OCI-LY7 (cell line): ENCODE measurements at regions not wholly inside any gene's neighbourhood (a gene's known extent, or its start where the extent isn't known, plus 50 kb on each side); places are given as distances from the start of the nearest gene placed in this dataset.

Experiments used
- BruUV-seq: library from RNA; stranded (reverse); fragments of 400-500 nt; replicated peaks from 2 replicates; lab custom pipeline; 2021; lab: Mats Ljungman, UMichigan
- CTCF ChIA-PET: fragments of 300-600 bp; sonication (Branson Sonifier 250); formaldehyde crosslinking; loops from one replicate; lab custom pipeline; 2022; ENCODE audit warnings: antibody characterized with exemption; ENCODE audit not compliant: unreplicated experiment; lab: Charles Lee
- POLR2A ChIA-PET: fragments of 300-600 bp; sonication (Branson Sonifier 250); formaldehyde crosslinking; loops from one replicate; lab custom pipeline; 2022; ENCODE audit warnings: antibody characterized with exemption; lab: Charles Lee
- DNase-seq: peaks from one replicate; pipeline ENCODE4 v3.0.0-alpha.2; 2015; ENCODE audit warnings: low spot score
- H2AFZ ChIP-seq: fragments of 200-600 bp; sonication (generic), shearing (Covaris generic); 2 replicates; pipeline ENCODE4 v1.6.1; 2014; ENCODE audit warnings: mild to moderate bottlenecking, antibody characterized with exemption, low read length, moderate library complexity
- H3K27ac ChIP-seq: fragments of 200-600 bp; sonication (generic); 2 replicates; pipeline ENCODE4 v1.5.1; 2014; ENCODE audit warnings: mixed run types, low read depth, mild to moderate bottlenecking, moderate library complexity, low read length, inconsistent platforms; ENCODE audit not compliant: poor library complexity, severe bottlenecking
- H3K36me3 ChIP-seq: fragments of 200-600 bp; sonication (generic); 2 replicates; pipeline ENCODE4 v1.6.1; 2014; ENCODE audit warnings: mild to moderate bottlenecking, antibody characterized with exemption, low read length, moderate library complexity, mixed read lengths; ENCODE audit not compliant: insufficient read depth
- H3K4me1 ChIP-seq: fragments of 200-600 bp; sonication (generic); 2 replicates; pipeline ENCODE4 v1.5.1; 2014; ENCODE audit warnings: mild to moderate bottlenecking, low read length; ENCODE audit not compliant: insufficient read depth, poor library complexity, severe bottlenecking
- H3K4me2 ChIP-seq: fragments of 200-600 bp; sonication (generic); 2 replicates; pipeline ENCODE4 v1.6.1; 2014; ENCODE audit warnings: mild to moderate bottlenecking, low read length
- H3K4me3 ChIP-seq: fragments of 200-600 bp; sonication (generic); 2 replicates; pipeline ENCODE4 v1.5.1; 2014; ENCODE audit warnings: mild to moderate bottlenecking, low read depth, low read length; ENCODE audit not compliant: poor library complexity, severe bottlenecking
- H3K79me2 ChIP-seq: fragments of 200-600 bp; sonication (generic); 2 replicates; pipeline ENCODE4 v1.6.1; 2016; ENCODE audit warnings: low read depth, mild to moderate bottlenecking, low read length, moderate library complexity, mixed read lengths; ENCODE audit not compliant: insufficient read depth
- H3K9me2 ChIP-seq: fragments of 200-600 bp; sonication (generic); 2 replicates; pipeline ENCODE4 v1.6.1; 2016; ENCODE audit warnings: mild to moderate bottlenecking, low read length, mixed read lengths; ENCODE audit not compliant: insufficient read depth
- H3K9me3 ChIP-seq: fragments of 200-600 bp; sonication (generic); 2 replicates; pipeline ENCODE4 v1.6.1; 2014; ENCODE audit warnings: mild to moderate bottlenecking, mixed run types, low read length, mixed read lengths
- H4K20me1 ChIP-seq: fragments of 200-600 bp; sonication (generic); 2 replicates; pipeline ENCODE4 v1.6.1; 2014; ENCODE audit warnings: mild to moderate bottlenecking, antibody characterized with exemption, low read length, moderate library complexity, mixed read lengths; ENCODE audit not compliant: insufficient read depth
- CTCF ChIP-seq: fragments of 200-600 bp; sonication (generic); conservative IDR thresholded peaks from 2 replicates; pipeline ENCODE4 v1.5.1; 2014; ENCODE audit warnings: mild to moderate bottlenecking, antibody characterized with exemption, low read length, moderate library complexity, mixed read lengths
- EZH2phosphoT487 ChIP-seq: fragments of 200-600 bp; sonication (generic); IDR thresholded peaks from 2 replicates; pipeline ENCODE4 v1.6.1; 2018; ENCODE audit warnings: low read depth, borderline replicate concordance, mild to moderate bottlenecking, mixed run types, antibody characterized with exemption, low read length, moderate library complexity, mixed read lengths
- intact Hi-C: fragments of 100-400 bp; cut with micrococcal nuclease; formaldehyde crosslinking; loops from one replicate; pipeline ENCODE4 v1.10.0; 2022; ENCODE audit not compliant: unreplicated experiment

- Histone ChIP-seq H4K20me1 (no peaks in the 10 kb centered on the region), H3K4me3 (no peak overlapping the region), H3K4me1 (no peaks in the 10 kb centered on the region), H3K27ac (no peak overlapping the region), H2AFZ (no peak overlapping the region), H3K79me2 (no peaks in the 10 kb centered on the region), H3K36me3 (no peaks in the 10 kb centered on the region), H3K4me2 (no peak overlapping the region), H3K9me3 (no peaks in the 10 kb centered on the region), H3K9me2 (no peaks in the 10 kb centered on the region)
- no peak for TF ChIP-seq CTCF
- no peak for TF ChIP-seq EZH2phosphoT487
- POLR2A ChIA-PET = no interaction called here
- no peak for DNase-seq
- no TSS peak for BruUV-seq
- intact Hi-C loops = no loop called here
- CTCF ChIA-PET = interaction anchor here (0.5 kb wide), 1 partner anchor 640 kb away, joined by 3 read pairs; no protein-coding TSS in a partner anchor
Measured at GRCh38 chr3:30069056-30069455, 537.3 kb upstream of the TGFBR2 start.

GRCh38 chr3:30073040-30073439 is 533.4 kb upstream of the TGFBR2 start:
- no peak overlapping the region for H3K4me3 ChIP-seq
- no peaks in the 10 kb centered on the region for H3K4me1 ChIP-seq
- H3K4me2 ChIP-seq = no peak overlapping the region
- CTCF ChIA-PET = interaction anchor here (1.0 kb wide), 1 partner anchor 9 kb away, joined by 3 read pairs; no protein-coding TSS in a partner anchor
- no peaks in the 10 kb centered on the region for H3K9me2 ChIP-seq
- H4K20me1 ChIP-seq = no peaks in the 10 kb centered on the region
- no peaks in the 10 kb centered on the region for H3K36me3 ChIP-seq
- DNase-seq = no peak
- BruUV-seq = no TSS peak
- H3K79me2 ChIP-seq = no peaks in the 10 kb centered on the region
- no peak overlapping the region for H3K27ac ChIP-seq
- no peak for TF ChIP-seq CTCF
- TF ChIP-seq EZH2phosphoT487 = no peak
- no peaks in the 10 kb centered on the region for H3K9me3 ChIP-seq
- POLR2A ChIA-PET = interaction anchor here (0.6 to 1.4 kb wide), 2 partner anchors 12 to 1688 kb away, joined by 3 read pairs; no protein-coding TSS in a partner anchor
- no peak overlapping the region for H2AFZ ChIP-seq
- intact Hi-C loops = no loop called here

GRCh38 chr3:30073622-30074021 is 532.8 kb upstream of the TGFBR2 start:
- Histone ChIP-seq H3K4me1 (no peaks in the 10 kb centered on the region), H3K9me3 (no peaks in the 10 kb centered on the region), H3K4me3 (no peak overlapping the region), H3K9me2 (no peaks in the 10 kb centered on the region), H3K79me2 (no peaks in the 10 kb centered on the region), H4K20me1 (no peaks in the 10 kb centered on the region), H3K36me3 (no peaks in the 10 kb centered on the region), H3K27ac (no peak overlapping the region), H2AFZ (no peak overlapping the region), H3K4me2 (no peak overlapping the region)
- CTCF ChIA-PET = no interaction called here
- POLR2A ChIA-PET = interaction anchor here (0.6 to 1.4 kb wide), 5 partner anchors 12 to 1688 kb away, joined by 3 to 4 read pairs (median 3); no protein-coding TSS in a partner anchor
- no TSS peak for BruUV-seq
- TF ChIP-seq EZH2phosphoT487 = no peak
- no peak for TF ChIP-seq CTCF
- intact Hi-C loops = no loop called here
- DNase-seq = no peak
